ENCODE measurements at regions not wholly inside any gene's neighbourhood (a gene's known extent, or its start where the extent isn't known, plus 50 kb on each side); places are given as distances from the start of the nearest gene placed in this dataset.

- peak in 6 of 10 donors; percentile 33 to 89 (median 36) for DNase-seq
- intact Hi-C loops (cut with DNase I) = no loop called here
Measured at GRCh38 chr2:794554-795241, 117.5 kb upstream of the TMEM18 start.

GRCh38 chr2:793236-793635, 116.0 kb upstream of the TMEM18 start:
- intact Hi-C loops (cut with DNase I) = no loop called here
- peak in 2 of 10 donors; percentile 50 for DNase-seq

GRCh38 chr2:792687-793086, 115.5 kb upstream of the TMEM18 start:
- intact Hi-C loops (cut with DNase I) = no loop called here
- DNase-seq = no peak

GRCh38 chr2:790634-791245, 113.5 kb upstream of the TMEM18 start:
- DNase-seq = peak in 1 of 10 donors; percentile 63
- intact Hi-C loops (cut with DNase I) = no loop called here

- DNase-seq = no peak
Measured at GRCh38 chr2:790081-790480, 112.9 kb upstream of the TMEM18 start.

GRCh38 chr2:789529-789928, 112.3 kb upstream of the TMEM18 start:
- peak in 1 of 10 donors; percentile 28 for DNase-seq
- intact Hi-C loops (cut with DNase I) = no loop called here

More at GRCh38 chr2:790081-790480, 112.9 kb upstream of the TMEM18 start:
- intact Hi-C loops (cut with DNase I) = no loop called here

GRCh38 chr2:788227-789032, 111.2 kb upstream of the TMEM18 start:
- peak in 1 of 10 donors; percentile 42 for DNase-seq
- intact Hi-C loops (cut with DNase I) = no loop called here

- intact Hi-C loops (cut with DNase I) = no loop called here
- DNase-seq = no peak
Measured at GRCh38 chr2:784753-785152, 107.5 kb upstream of the TMEM18 start.

- DNase-seq = peak in 2 of 10 donors; percentile 59 to 68
- intact Hi-C loops (cut with DNase I) = no loop called here
Measured at GRCh38 chr2:780581-780980, 103.4 kb upstream of the TMEM18 start.

GRCh38 chr2:780002-780401, 102.8 kb upstream of the TMEM18 start:
- intact Hi-C loops (cut with DNase I) = no loop called here
- DNase-seq = peak in 2 of 10 donors; percentile 43 to 57

GRCh38 chr2:778731-779350, 101.6 kb upstream of the TMEM18 start:
- intact Hi-C loops (cut with DNase I) = no loop called here
- DNase-seq = peak in 1 of 10 donors; percentile 61

- peak in 2 of 10 donors; percentile 44 to 55 for DNase-seq
- intact Hi-C loops (cut with DNase I) = no loop called here
Measured at GRCh38 chr2:777546-777945, 100.3 kb upstream of the TMEM18 start.

GRCh38 chr2:777051-777450, 99.8 kb upstream of the TMEM18 start:
- DNase-seq = peak in 2 of 10 donors; percentile 74 to 80
- intact Hi-C loops (cut with DNase I) = no loop called here

- intact Hi-C loops (cut with DNase I) = no loop called here
- DNase-seq = peak in 1 of 10 donors; percentile 36
Measured at GRCh38 chr2:776487-776886, 99.3 kb upstream of the TMEM18 start.

GRCh38 chr2:776038-776437, 98.8 kb upstream of the TMEM18 start:
- intact Hi-C loops (cut with DNase I) = no loop called here
- no peak for DNase-seq

GRCh38 chr2:774436-774835, 97.2 kb upstream of the TMEM18 start:
- peak in 1 of 10 donors; percentile 57 for DNase-seq

GRCh38 chr2:773256-774160, 96.3 kb upstream of the TMEM18 start:
- DNase-seq = peak in 2 of 10 donors; percentile 59 to 70
- intact Hi-C loops (cut with DNase I) = no loop called here

More at GRCh38 chr2:774436-774835, 97.2 kb upstream of the TMEM18 start:
- intact Hi-C loops (cut with DNase I) = no loop called here

- peak in 1 of 10 donors; percentile 65 for DNase-seq
- intact Hi-C loops (cut with DNase I) = no loop called here
Measured at GRCh38 chr2:771538-771937, 94.3 kb upstream of the TMEM18 start.

- no peak for DNase-seq
- intact Hi-C loops (cut with DNase I) = no loop called here
Measured at GRCh38 chr2:770776-771175, 93.6 kb upstream of the TMEM18 start.

- intact Hi-C loops (cut with DNase I) = no loop called here
- DNase-seq = no peak
Measured at GRCh38 chr2:769771-770170, 92.6 kb upstream of the TMEM18 start.
